Lower lobe of right lung (tissue), 2 donors: ENCODE measurements at regions not wholly inside any gene's neighbourhood (a gene's known extent, or its start where the extent isn't known, plus 50 kb on each side); places are given as distances from the start of the nearest gene placed in this dataset.

Source experiments
- ATAC-seq, 2 donors: fragments of 200-7000 bp; cut with Tn5 transposase; one replicate each; pipeline ENCODE4 v1.9.1; 2020 to 2022; ENCODE audit warnings: mild to moderate bottlenecking in 2 of 2, moderate library complexity in 2 of 2
- DNase-seq: peaks from one replicate; pipeline ENCODE4 v3.0.0-alpha.2; 2020
- H3K27ac ChIP-seq: fragments of 200-600 bp; one replicate; pipeline ENCODE4 v1.8.0; 2022
- H3K27me3 ChIP-seq: fragments of 200-600 bp; one replicate; pipeline ENCODE4 v1.8.0; 2022; ENCODE audit warnings: low read depth
- H3K36me3 ChIP-seq: fragments of 200-600 bp; one replicate; pipeline ENCODE4 v1.8.0; 2022; ENCODE audit warnings: mild to moderate bottlenecking
- H3K4me1 ChIP-seq: fragments of 200-600 bp; one replicate; pipeline ENCODE4 v1.8.0; 2022
- H3K4me3 ChIP-seq: fragments of 200-600 bp; one replicate; pipeline ENCODE4 v1.8.0; 2022; ENCODE audit warnings: mild to moderate bottlenecking
- H3K9me3 ChIP-seq: fragments of 200-600 bp; one replicate; pipeline ENCODE4 v1.8.0; 2022
- intact Hi-C: fragments of 100-400 bp; cut with DNase I; formaldehyde crosslinking; loops from one replicate; pipeline ENCODE4 v1.11.0; 2022
- TF ChIP-seq, protein P1 (sequence below): fragments of 200-600 bp; IDR thresholded peaks from one replicate; pipeline ENCODE4 v1.8.0; 2022; ENCODE audit warnings: antibody characterized with exemption, mild to moderate bottlenecking
- donor health status: DM: no; HTN: yes; CAD: no; lungs with severe emphysema.

GRCh38 chr9:17062497-17062896, 72.3 kb upstream of the CNTLN start:
- H3K4me1 ChIP-seq = no peaks in the 10 kb centered on the region
- no peak for ATAC-seq
- no peak overlapping the region for H3K27ac ChIP-seq
- intact Hi-C loops = no loop called here
- no peak for DNase-seq
- no peaks in the 10 kb centered on the region for H3K36me3 ChIP-seq
- H3K27me3 ChIP-seq = no peaks in the 10 kb centered on the region
- H3K9me3 ChIP-seq = no peaks in the 10 kb centered on the region
- no peak overlapping the region for H3K4me3 ChIP-seq
- TF ChIP-seq, protein P1, sequence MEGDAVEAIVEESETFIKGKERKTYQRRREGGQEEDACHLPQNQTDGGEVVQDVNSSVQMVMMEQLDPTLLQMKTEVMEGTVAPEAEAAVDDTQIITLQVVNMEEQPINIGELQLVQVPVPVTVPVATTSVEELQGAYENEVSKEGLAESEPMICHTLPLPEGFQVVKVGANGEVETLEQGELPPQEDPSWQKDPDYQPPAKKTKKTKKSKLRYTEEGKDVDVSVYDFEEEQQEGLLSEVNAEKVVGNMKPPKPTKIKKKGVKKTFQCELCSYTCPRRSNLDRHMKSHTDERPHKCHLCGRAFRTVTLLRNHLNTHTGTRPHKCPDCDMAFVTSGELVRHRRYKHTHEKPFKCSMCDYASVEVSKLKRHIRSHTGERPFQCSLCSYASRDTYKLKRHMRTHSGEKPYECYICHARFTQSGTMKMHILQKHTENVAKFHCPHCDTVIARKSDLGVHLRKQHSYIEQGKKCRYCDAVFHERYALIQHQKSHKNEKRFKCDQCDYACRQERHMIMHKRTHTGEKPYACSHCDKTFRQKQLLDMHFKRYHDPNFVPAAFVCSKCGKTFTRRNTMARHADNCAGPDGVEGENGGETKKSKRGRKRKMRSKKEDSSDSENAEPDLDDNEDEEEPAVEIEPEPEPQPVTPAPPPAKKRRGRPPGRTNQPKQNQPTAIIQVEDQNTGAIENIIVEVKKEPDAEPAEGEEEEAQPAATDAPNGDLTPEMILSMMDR = no peak

GRCh38 chr9:17060450-17060849, 74.4 kb upstream of the CNTLN start:
- ATAC-seq (no peak), DNase-seq (no peak)
- TF ChIP-seq, protein P1 = no peak
- Histone ChIP-seq H3K27me3 (no peaks in the 10 kb centered on the region), H3K4me3 (no peak overlapping the region), H3K4me1 (no peaks in the 10 kb centered on the region), H3K9me3 (no peaks in the 10 kb centered on the region), H3K36me3 (no peaks in the 10 kb centered on the region), H3K27ac (no peak overlapping the region)
- intact Hi-C loops = no loop called here

DNA sequence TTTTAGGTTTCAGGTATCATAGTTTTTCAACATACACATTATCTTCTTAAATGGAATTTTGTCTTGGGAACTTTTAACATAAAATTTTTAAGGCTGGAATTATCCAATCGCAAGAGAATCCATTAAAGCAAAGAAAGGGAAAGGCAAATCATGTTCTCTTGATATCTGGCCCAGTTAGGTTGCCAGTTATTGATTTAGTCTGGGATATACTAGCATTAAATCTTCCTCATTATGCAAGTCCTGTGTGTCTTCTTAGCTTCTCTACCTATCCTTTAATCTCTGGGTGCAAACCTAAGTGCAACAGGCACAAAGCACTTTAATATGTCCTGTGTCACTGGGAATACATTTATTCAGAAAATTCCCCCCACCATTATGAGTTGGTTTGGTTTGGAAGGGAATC, 75.4 kb upstream of the CNTLN start:
- H3K27ac ChIP-seq = no peak overlapping the region
- no peak overlapping the region for H3K4me3 ChIP-seq
- H3K36me3 ChIP-seq = no peaks in the 10 kb centered on the region
- no peak for DNase-seq
- no peaks in the 10 kb centered on the region for H3K27me3 ChIP-seq
- H3K4me1 ChIP-seq = no peaks in the 10 kb centered on the region
- no peak for ATAC-seq
- TF ChIP-seq, protein P1 = no peak
- no peaks in the 10 kb centered on the region for H3K9me3 ChIP-seq
- intact Hi-C loops = no loop called here

DNA sequence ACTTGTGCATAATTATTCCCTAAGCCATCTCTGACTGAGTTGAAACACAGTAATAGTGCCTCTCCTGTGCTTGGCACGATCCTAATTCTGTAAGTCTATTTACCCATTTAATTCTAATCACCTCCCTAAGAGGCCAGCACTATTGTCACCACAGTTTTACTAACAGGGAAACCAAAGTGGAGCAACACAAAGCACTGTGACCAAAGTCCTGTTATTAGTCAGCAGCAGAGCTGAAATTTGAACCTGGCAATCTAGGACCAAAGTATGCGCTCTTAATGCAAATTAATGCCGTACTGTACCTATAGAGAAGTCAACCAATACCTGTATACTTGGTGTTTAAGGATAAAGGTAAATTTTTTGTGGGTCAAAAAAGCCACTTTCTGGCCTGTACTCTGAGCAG, 77.1 kb upstream of the CNTLN start:
- TF ChIP-seq, protein P1 = no peak
- H3K9me3 ChIP-seq = no peaks in the 10 kb centered on the region
- H3K27me3 ChIP-seq = no peaks in the 10 kb centered on the region
- ATAC-seq (no peak), DNase-seq (no peak)
- intact Hi-C loops = no loop called here
- H3K27ac ChIP-seq = no peak overlapping the region
- H3K4me3 ChIP-seq = no peak overlapping the region
- no peaks in the 10 kb centered on the region for H3K4me1 ChIP-seq
- H3K36me3 ChIP-seq = no peaks in the 10 kb centered on the region

GRCh38 chr9:17052626-17053025, 82.2 kb upstream of the CNTLN start:
- no peaks in the 10 kb centered on the region for H3K9me3 ChIP-seq
- no peak overlapping the region for H3K27ac ChIP-seq
- TF ChIP-seq, protein P1 = no peak
- no peaks in the 10 kb centered on the region for H3K27me3 ChIP-seq
- no peak overlapping the region for H3K4me3 ChIP-seq
- intact Hi-C loops = no loop called here
- no peaks in the 10 kb centered on the region for H3K36me3 ChIP-seq
- ATAC-seq = no peak
- H3K4me1 ChIP-seq = no peaks in the 10 kb centered on the region
- DNase-seq = no peak

DNA sequence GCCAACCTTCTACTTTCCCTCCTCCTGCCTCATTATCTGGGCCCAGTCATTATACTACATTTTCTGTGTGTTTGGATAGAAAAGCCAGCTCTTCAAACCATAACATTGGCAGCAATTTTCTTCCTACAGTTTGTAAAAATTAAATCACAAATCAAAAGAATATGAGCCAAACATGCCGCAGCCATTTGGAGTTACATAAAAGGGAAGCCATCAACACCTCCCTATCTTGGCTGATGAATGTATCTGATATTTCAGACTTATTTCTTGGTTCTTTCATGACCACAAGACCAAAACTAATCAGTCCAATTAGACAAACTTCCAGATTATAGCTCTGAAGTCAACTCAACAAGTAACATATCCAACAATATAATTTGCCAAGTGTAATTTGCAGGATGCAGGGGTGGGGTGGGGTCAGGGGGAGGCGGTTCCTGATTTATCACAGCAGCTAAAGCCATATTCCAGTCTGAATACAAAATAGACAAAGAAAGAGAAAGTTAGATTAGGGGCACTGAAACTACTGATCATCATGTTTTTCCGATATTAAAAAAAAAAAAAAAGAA, 89.4 kb upstream of the CNTLN start:
- intact Hi-C loops = no loop called here
- TF ChIP-seq, protein P1 = no peak
- Histone ChIP-seq H3K27me3 (no peaks in the 10 kb centered on the region), H3K9me3 (no peaks in the 10 kb centered on the region), H3K4me1 (no peaks in the 10 kb centered on the region), H3K4me3 (no peak overlapping the region), H3K27ac (no peak overlapping the region), H3K36me3 (no peaks in the 10 kb centered on the region)
- ATAC-seq = no peak
- DNase-seq = no peak
